ENCODE measurements at regions not wholly inside any gene's neighbourhood (a gene's known extent, or its start where the extent isn't known, plus 50 kb on each side); places are given as distances from the start of the nearest gene placed in this dataset.

DNA sequence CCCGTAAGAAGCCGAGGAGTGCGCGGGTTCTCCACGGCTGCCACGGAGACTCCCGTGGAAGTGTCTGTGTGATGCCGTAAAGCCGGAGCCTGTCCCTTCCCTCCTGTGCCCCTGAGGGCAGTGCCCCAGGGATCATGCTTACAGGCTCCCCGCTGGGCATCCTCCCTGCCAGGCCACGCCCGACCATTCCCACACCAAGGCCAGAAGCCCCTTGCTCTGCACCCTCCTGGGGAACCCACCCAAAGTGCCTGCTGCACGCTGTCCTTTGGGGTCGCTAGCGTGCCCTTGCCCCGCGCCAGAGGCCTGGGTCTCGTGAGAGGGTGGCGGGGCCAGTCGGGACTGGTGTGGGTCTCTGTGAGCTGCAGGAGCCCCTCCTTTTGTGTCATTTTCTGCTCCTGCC, 228.5 kb upstream of the C1orf174 start:
- peaks cover 0 to 22% of the 10 kb centered on the region in 2 donors for H3K27me3 ChIP-seq
- no peak overlapping the region for H3K27ac ChIP-seq
- TF ChIP-seq, protein P1, sequence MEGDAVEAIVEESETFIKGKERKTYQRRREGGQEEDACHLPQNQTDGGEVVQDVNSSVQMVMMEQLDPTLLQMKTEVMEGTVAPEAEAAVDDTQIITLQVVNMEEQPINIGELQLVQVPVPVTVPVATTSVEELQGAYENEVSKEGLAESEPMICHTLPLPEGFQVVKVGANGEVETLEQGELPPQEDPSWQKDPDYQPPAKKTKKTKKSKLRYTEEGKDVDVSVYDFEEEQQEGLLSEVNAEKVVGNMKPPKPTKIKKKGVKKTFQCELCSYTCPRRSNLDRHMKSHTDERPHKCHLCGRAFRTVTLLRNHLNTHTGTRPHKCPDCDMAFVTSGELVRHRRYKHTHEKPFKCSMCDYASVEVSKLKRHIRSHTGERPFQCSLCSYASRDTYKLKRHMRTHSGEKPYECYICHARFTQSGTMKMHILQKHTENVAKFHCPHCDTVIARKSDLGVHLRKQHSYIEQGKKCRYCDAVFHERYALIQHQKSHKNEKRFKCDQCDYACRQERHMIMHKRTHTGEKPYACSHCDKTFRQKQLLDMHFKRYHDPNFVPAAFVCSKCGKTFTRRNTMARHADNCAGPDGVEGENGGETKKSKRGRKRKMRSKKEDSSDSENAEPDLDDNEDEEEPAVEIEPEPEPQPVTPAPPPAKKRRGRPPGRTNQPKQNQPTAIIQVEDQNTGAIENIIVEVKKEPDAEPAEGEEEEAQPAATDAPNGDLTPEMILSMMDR (IDR thresholded peaks at IDR 0.05): no peak
- H3K4me3 ChIP-seq: no peak overlapping the region
- intact Hi-C loops (cut with DNase I; ENCODE audit: low total_unique reads): no loop called here
- peaks cover 0 to 6% (median 0%) of the 10 kb centered on the region in 3 donors for H3K9me3 ChIP-seq
- no peak for DNase-seq
- no peaks in the 10 kb centered on the region for H3K4me1 ChIP-seq
- no peaks in the 10 kb centered on the region for H3K36me3 ChIP-seq

DNA sequence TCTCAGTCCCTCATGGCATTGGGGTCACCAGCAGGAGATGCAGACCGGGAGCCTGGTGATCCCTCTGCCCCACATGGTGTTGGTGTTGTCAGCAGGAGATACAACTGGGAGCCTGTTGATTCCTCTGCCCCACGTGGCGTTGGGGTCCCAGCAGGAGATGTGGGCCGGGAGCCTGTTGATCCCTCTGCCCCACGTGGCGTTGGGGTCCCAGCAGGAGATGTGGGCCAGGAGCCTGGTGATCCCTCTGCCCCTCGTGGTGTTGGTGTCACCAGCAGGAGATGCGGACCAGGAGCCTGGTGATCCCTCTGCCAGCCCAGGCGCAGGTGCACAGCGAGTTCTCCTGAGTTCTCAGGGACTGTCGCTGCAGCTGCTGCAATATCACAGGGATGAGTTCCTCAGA, 229.6 kb upstream of the C1orf174 start:
- H3K4me1 ChIP-seq: no peaks in the 10 kb centered on the region
- H3K27me3 ChIP-seq: peaks cover 0 to 31% of the 10 kb centered on the region in 2 donors
- DNase-seq: no peak
- H3K36me3 ChIP-seq: no peaks in the 10 kb centered on the region
- H3K27ac ChIP-seq: no peak overlapping the region
- intact Hi-C loops (cut with DNase I; ENCODE audit: low total_unique reads): no loop called here
- no peak overlapping the region for H3K4me3 ChIP-seq
- peaks cover 0 to 6% (median 0%) of the 10 kb centered on the region in 3 donors for H3K9me3 ChIP-seq
- TF ChIP-seq, protein P1 (IDR thresholded peaks at IDR 0.05): no peak

DNA sequence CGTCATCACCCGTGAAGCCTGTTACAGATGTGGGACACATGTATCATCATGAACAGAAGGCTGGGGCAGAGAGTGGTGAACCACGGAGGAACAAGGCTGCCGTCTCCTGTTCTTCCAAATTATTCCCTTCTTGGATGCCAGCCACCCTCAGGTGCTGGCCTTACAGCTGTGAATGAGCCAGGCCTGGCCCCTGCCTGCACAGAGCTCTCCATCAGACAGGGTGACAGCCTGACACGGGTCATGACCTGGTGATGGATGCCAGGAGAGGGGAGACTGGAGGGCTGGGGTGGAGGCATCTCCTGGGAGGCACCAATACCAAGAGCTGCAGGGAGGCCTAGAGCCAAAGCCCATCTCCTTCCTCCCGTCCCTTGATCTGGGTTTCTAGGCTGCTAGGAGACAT, 230.0 kb upstream of the C1orf174 start:
- H3K4me1 ChIP-seq: no peaks in the 10 kb centered on the region
- H3K9me3 ChIP-seq: peaks cover 0 to 6% (median 0%) of the 10 kb centered on the region in 3 donors
- H3K36me3 ChIP-seq: no peaks in the 10 kb centered on the region
- H3K27me3 ChIP-seq: peaks cover 0 to 31% of the 10 kb centered on the region in 2 donors
- H3K27ac ChIP-seq: no peak overlapping the region
- no peak overlapping the region for H3K4me3 ChIP-seq
- intact Hi-C loops (cut with DNase I; ENCODE audit: low total_unique reads): no loop called here
- TF ChIP-seq, protein P1 (IDR thresholded peaks at IDR 0.05): no peak
- DNase-seq: no peak

DNA sequence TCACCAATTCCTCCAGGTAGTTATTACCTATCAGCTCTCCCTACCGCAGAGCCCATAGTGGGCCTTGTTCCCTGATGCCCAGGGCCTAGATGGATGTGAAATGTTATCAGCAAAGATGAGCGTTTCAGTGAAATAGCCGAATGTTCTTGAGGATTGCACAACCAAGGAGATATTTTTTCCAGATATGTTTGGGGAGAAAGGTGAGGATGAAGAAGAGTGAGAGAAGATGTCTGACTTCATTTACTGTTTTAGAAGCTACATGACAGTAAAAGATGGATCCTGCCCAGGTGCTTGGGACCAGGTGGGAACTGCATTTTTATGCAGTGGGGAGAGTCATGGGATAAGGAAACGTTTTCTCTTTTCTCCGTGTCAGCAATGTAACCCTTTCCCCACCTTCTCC, 231.7 kb upstream of the C1orf174 start:
- intact Hi-C loops (cut with DNase I; ENCODE audit: low total_unique reads): no loop called here

DNA sequence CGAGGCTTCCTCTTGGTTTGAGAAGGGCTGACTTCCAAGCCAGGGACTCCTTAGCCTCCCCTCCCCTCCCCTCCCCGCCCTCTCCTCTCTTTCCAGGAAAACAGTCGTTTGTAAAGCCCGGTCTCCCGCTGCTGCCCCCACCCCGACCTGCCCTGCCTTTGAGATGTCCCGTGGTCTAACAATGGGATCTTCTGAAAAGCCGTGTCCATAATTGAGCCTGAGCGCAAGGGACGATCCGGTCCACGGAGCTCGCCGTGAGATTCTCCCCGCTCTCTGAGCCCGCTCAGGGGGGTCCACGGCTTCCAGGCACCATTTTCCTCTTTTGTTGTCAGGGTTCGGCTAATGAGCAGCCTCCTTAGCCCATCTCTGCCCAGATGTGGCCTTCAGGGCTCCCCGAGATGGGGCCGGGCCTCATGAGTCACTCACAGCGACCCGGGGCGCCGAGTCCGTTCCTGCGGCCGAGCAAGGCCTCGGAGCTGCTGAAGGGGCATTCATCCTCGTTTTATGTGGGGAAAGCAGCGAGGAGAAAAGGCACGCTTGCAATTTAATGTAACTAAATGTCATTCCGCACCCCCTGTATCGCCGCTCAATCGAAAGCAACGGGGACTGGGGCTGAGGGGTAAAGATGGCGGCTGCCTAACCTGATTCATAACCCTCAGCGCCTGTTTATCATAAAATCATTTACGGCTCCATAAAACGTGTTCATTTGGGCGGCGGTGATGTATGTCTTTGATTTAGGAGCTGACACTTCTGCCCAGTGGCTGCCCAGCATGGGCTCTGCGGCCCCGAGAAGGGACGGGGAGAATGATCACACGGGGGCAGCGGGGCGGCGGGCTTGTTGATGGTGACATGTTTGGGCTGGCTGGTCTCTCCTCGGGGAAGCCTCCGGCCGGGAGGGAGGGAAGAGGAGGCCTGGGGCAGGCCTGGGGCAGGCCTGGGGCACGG, 232.6 kb upstream of the C1orf174 start:
- intact Hi-C loops (cut with DNase I; ENCODE audit: low total_unique reads): no loop called here
- H3K36me3 ChIP-seq: no peaks in the 10 kb centered on the region
- no peak overlapping the region for H3K27ac ChIP-seq
- H3K4me1 ChIP-seq: no peaks in the 10 kb centered on the region
- no peaks in the 10 kb centered on the region for H3K9me3 ChIP-seq
- H3K27me3 ChIP-seq: peaks cover 0 to 31% of the 10 kb centered on the region in 2 donors
- no peak overlapping the region for H3K4me3 ChIP-seq
- no peak for DNase-seq
- TF ChIP-seq, protein P1 (IDR thresholded peaks at IDR 0.05): no peak

More for the DNA sequence above, 231.7 kb upstream of the C1orf174 start:
- DNase-seq: no peak
- Histone ChIP-seq H3K27ac (no peak overlapping the region), H3K27me3 (peaks cover 0 to 31% of the 10 kb centered on the region in 2 donors), H3K36me3 (no peaks in the 10 kb centered on the region), H3K9me3 (peaks cover 0 to 6% (median 0%) of the 10 kb centered on the region in 3 donors), H3K4me1 (no peaks in the 10 kb centered on the region), H3K4me3 (no peak overlapping the region)
- TF ChIP-seq, protein P1 (IDR thresholded peaks at IDR 0.05): no peak

Measured in tibial artery (tissue), 4 donors.